Stomach (tissue), 8 donors: ENCODE measurements at regions not wholly inside any gene's neighbourhood (a gene's known extent, or its start where the extent isn't known, plus 50 kb on each side); places are given as distances from the start of the nearest gene placed in this dataset.

ENCODE experiments used
- DNase-seq, 2 donors: peaks; one replicate each; pipeline versions ENCODE4 v3.0.0 to v3.0.0-alpha.2; 2013 to 2019
- H3K27ac ChIP-seq, 5 donors: fragments of 200-600 bp in 4 of 5; sonication (generic) in 4 of 5; one replicate each; pipeline ENCODE4 v1.5.1; 2013 to 2019; ENCODE audit warnings: mild to moderate bottlenecking in 1 of 5, moderate library complexity in 1 of 5
- H3K27me3 ChIP-seq, 3 donors: fragments of 200-600 bp; sonication (generic); one replicate each; pipeline ENCODE4 v1.5.1; 2017 to 2019; ENCODE audit warnings: mixed run types in 1 of 3
- H3K36me3 ChIP-seq, 4 donors: fragments of 200-600 bp; sonication (generic); 1 replicate in 3 of 4; 2 replicates in 1 of 4; pipeline ENCODE4 v1.5.1; 2016 to 2019
- H3K4me1 ChIP-seq, 4 donors: fragments of 200-600 bp; sonication (generic); one replicate each; pipeline ENCODE4 v1.5.1; 2016 to 2019
- H3K4me3 ChIP-seq, 4 donors: fragments of 200-600 bp; sonication (generic) in 3 of 4; one replicate each; pipeline ENCODE4 v1.5.1; 2016 to 2019; ENCODE audit warnings: mild to moderate bottlenecking in 1 of 4
- H3K9me3 ChIP-seq, 4 donors: fragments of 200-600 bp; sonication (generic); one replicate each; pipeline ENCODE4 v1.5.1; 2016 to 2019
- CTCF ChIP-seq, 7 experiments: fragments of 450-650 bp in 4 of 7; fragments of 200-600 bp in 3 of 7; sonication (generic) in 3 of 7; IDR thresholded peaks; one replicate each; pipeline ENCODE4 v1.5.1; 2016 to 2019; ENCODE audit warnings: antibody characterized with exemption in 7 of 7, control low read depth in 2 of 7, mild to moderate bottlenecking in 1 of 7
- EP300 ChIP-seq: sonication (generic); formaldehyde crosslinking; IDR thresholded peaks from one replicate; pipeline ENCODE4 v1.6.1; 2017; ENCODE audit warnings: antibody characterized with exemption
- POLR2A ChIP-seq, 4 donors: fragments of 450-650 bp; IDR thresholded peaks; one replicate each; pipeline ENCODE4 v1.6.1; 2016; ENCODE audit warnings: antibody characterized with exemption in 4 of 4, control low read depth in 2 of 4, mild to moderate bottlenecking in 1 of 4, moderate library complexity in 1 of 4
- POLR2AphosphoS5 ChIP-seq, 3 donors: sonication (generic); formaldehyde crosslinking; IDR thresholded peaks; one replicate each; pipeline ENCODE4 v1.6.1; 2016; ENCODE audit warnings: antibody characterized with exemption in 3 of 3
- WGBS, 5 donors: extraction: QIAGEN DNeasy Blood & Tissue Kit in 3 of 5; methylation state at CpG; one replicate each; pipeline versions ENCODE4 v1.1.5 to v1.1.7; 2013 to 2018; 5-methylcytosine and 5-hydroxymethylcytosine counted together
- intact Hi-C: fragments of 100-400 bp; cut with DNase I; formaldehyde crosslinking; loops from one replicate; pipeline ENCODE4 v1.15.1; 2023; ENCODE audit warnings: low total_unique reads
- donor health status: healthy with polysubstance abuse.
- donor health status: Bipolar disorder and iron deficiency.
- donor health status: healthy.

GRCh38 chr4:123750044-123750443 is 353.4 kb downstream of the SPRY1 start:
- WGBS, 5 donors = 35 to 75% (median 42%) methylated on average over 3 of the region's 3 CpGs
- H3K27me3 ChIP-seq = no peaks in the 10 kb centered on the region
- no peaks in the 10 kb centered on the region for H3K36me3 ChIP-seq
- H3K9me3 ChIP-seq = no peaks in the 10 kb centered on the region
- H3K4me3 ChIP-seq = no peak overlapping the region
- peak overlapping the region in 1 of 5 donors; percentile 20 for H3K27ac ChIP-seq
- peak in 1 of 2 donors; percentile 59 for DNase-seq
- intact Hi-C loops = no loop called here
- peaks cover 0 to 5% (median 2%) of the 10 kb centered on the region in 4 donors for H3K4me1 ChIP-seq
- TF ChIP-seq POLR2A (IDR thresholded peaks at IDR 0.05) (no peak), EP300 (no peak), CTCF (IDR thresholded peaks at IDR 0.05) (no peak), POLR2AphosphoS5 (IDR thresholded peaks at IDR 0.05) (no peak)

- intact Hi-C loops = no loop called here
- 62 to 91% (median 69%) methylated on average over 2 of the region's 2 CpGs for WGBS, 5 donors
- no peaks in the 10 kb centered on the region for H3K9me3 ChIP-seq
- no peaks in the 10 kb centered on the region for H3K36me3 ChIP-seq
- TF ChIP-seq POLR2A (IDR thresholded peaks at IDR 0.05) = no peak
- no peak overlapping the region for H3K27ac ChIP-seq
- DNase-seq = no peak
- H3K27me3 ChIP-seq = no peaks in the 10 kb centered on the region
- H3K4me3 ChIP-seq = no peak overlapping the region
- no peaks in the 10 kb centered on the region for H3K4me1 ChIP-seq
These were observed 359.1 kb downstream of the SPRY1 start for GRCh38 chr4:123755655-123756054.

- H3K4me3 ChIP-seq = no peak overlapping the region
- no peak for DNase-seq
- TF ChIP-seq EP300 = no peak
- TF ChIP-seq CTCF (IDR thresholded peaks at IDR 0.05) = no peak
- no peak for TF ChIP-seq POLR2A (IDR thresholded peaks at IDR 0.05)
- TF ChIP-seq POLR2AphosphoS5 (IDR thresholded peaks at IDR 0.05) = no peak
- no peak overlapping the region for H3K27ac ChIP-seq
- intact Hi-C loops = no loop called here
- H3K27me3 ChIP-seq = no peaks in the 10 kb centered on the region
- no peaks in the 10 kb centered on the region for H3K36me3 ChIP-seq
- no peaks in the 10 kb centered on the region for H3K4me1 ChIP-seq
- no peaks in the 10 kb centered on the region for H3K9me3 ChIP-seq
- 54 to 66% (median 65%) methylated on average over 2 of the region's 2 CpGs for WGBS, 5 donors
These were observed 371.2 kb downstream of the SPRY1 start for GRCh38 chr4:123767806-123768205.

GRCh38 chr4:123770884-123771283 is 374.3 kb downstream of the SPRY1 start:
- no peaks in the 10 kb centered on the region for H3K27me3 ChIP-seq
- H3K9me3 ChIP-seq = no peaks in the 10 kb centered on the region
- WGBS, 5 donors = 91 to 99% (median 98%) methylated on average over 3 of the region's 3 CpGs
- no peaks in the 10 kb centered on the region for H3K36me3 ChIP-seq
- TF ChIP-seq POLR2AphosphoS5 (IDR thresholded peaks at IDR 0.05) (no peak), POLR2A (IDR thresholded peaks at IDR 0.05) (no peak), EP300 (no peak), CTCF (IDR thresholded peaks at IDR 0.05) (no peak)
- no peak for DNase-seq
- intact Hi-C loops = no loop called here
- H3K27ac ChIP-seq = no peak overlapping the region
- no peaks in the 10 kb centered on the region for H3K4me1 ChIP-seq
- H3K4me3 ChIP-seq = no peak overlapping the region

- H3K4me1 ChIP-seq = no peaks in the 10 kb centered on the region
- intact Hi-C loops = no loop called here
- WGBS, 5 donors = 85 to 93% (median 87%) methylated on average over 1 of the region's 1 CpG
- no peak overlapping the region for H3K4me3 ChIP-seq
- TF ChIP-seq EP300 (no peak), CTCF (IDR thresholded peaks at IDR 0.05) (no peak), POLR2AphosphoS5 (IDR thresholded peaks at IDR 0.05) (no peak), POLR2A (IDR thresholded peaks at IDR 0.05) (no peak)
- DNase-seq = no peak
- no peaks in the 10 kb centered on the region for H3K27me3 ChIP-seq
- no peak overlapping the region for H3K27ac ChIP-seq
- H3K9me3 ChIP-seq = no peaks in the 10 kb centered on the region
- no peaks in the 10 kb centered on the region for H3K36me3 ChIP-seq
These were observed 379.7 kb downstream of the SPRY1 start for GRCh38 chr4:123776267-123776666.
